HG03432 (cell line): ENCODE measurements at regions not wholly inside any gene's neighbourhood (a gene's known extent, or its start where the extent isn't known, plus 50 kb on each side); places are given as distances from the start of the nearest gene placed in this dataset.
"Not testable (repeated sequence)": the region's sequence is repeated elsewhere in the genome, so short reads cannot be mapped to it uniquely, and the experiment has no call there.

Experiments
- ATAC-seq: cut with Tn5 transposase; IDR thresholded peaks from one replicate; pipeline ENCODE4 v1.9.1; 2021; ENCODE audit warnings: mild to moderate bottlenecking, moderate library complexity; ENCODE audit not compliant: unreplicated experiment

GRCh38 chrX:124426288-124427169, 80.2 kb downstream of the SH2D1A start:
- ATAC-seq, result no peak

DNA sequence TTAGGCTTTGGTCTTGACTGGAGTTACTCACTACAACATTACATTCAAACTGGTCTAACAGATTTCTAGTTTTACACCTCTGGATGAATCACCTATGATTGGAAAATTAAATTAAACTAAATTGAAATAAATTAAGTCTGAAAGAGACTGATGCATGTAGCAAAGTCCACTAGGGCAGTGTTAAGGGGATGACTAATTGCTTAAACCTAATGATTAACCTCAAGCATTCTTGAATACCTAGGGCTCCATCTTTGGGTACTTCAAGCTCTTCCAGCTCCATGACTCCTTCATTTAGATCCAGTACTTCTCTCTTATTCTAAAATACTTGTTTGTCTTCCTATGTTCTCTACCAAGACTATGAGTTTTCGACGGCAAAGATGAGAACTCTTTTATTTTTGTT, 86.8 kb downstream of the SH2D1A start:
- no peak for ATAC-seq

GRCh38 chrX:124435616-124436015, 89.3 kb downstream of the SH2D1A start:
- no peak for ATAC-seq

DNA sequence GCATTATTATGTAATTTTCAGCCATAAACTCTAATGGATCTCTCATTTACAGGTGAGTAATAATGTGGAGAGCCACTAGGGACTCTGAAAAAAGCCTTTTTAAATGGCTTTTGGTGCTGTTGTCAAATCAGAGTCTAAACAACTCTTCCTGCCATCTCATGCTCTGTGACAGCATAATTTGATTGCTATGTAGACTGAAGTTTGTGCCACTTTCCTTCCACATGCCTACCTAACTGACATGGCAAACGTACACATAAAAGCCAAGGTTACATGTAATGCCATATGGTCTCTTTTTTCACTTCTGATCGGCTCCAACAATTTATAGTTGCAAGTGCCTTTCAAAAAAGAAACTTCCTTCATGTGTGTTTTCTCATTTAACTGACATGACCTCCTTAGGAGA, 94.3 kb downstream of the SH2D1A start:
- ATAC-seq, result no peak

DNA sequence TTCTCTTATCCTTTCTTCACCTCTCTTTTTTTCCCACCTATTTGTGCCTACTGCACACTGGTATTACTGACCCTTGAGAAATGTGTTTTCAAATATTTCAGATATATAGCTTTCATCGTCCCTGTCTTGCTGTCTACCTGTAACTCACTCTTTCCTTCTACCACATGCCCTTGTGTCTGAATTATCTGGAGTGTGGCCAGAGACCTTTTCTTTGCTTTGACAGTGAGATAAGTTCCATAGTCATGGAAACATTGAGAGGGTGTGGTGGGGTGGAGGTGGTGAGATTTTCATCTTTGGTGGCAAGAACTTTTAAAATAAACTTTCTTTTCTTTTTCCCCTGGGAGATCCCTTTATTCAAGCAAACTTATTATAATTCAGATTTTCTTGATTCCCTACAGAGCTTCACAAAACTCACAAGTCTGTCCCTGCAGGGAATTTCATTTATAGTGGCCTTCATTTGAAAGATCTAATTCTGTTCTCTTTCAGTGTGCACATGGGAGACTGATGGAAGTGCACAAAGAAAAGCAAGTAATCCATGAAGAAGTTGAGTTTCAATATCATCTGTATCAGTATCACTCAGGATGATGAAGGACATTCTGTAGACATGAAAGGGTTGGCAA, 95.7 kb downstream of the SH2D1A start:
- ATAC-seq, result no peak

- no peak for ATAC-seq
Measured at GRCh38 chrX:124455966-124456365, 109.6 kb downstream of the SH2D1A start.

GRCh38 chrX:124459851-124460250, 113.5 kb downstream of the SH2D1A start:
- ATAC-seq, result not testable (repeated sequence)

- ATAC-seq, result no peak
Measured at GRCh38 chrX:124462931-124463330, 116.6 kb downstream of the SH2D1A start.

- ATAC-seq, result no peak
Measured at GRCh38 chrX:124467202-124467601, 120.8 kb downstream of the SH2D1A start.

- ATAC-seq, result no peak
Measured at GRCh38 chrX:124475358-124475757, 129.0 kb downstream of the SH2D1A start.

GRCh38 chrX:124476562-124476961, 130.2 kb downstream of the SH2D1A start:
- peak; percentile 83 for ATAC-seq

GRCh38 chrX:124478046-124478445, 131.7 kb downstream of the SH2D1A start:
- ATAC-seq, result peak; percentile 55

DNA sequence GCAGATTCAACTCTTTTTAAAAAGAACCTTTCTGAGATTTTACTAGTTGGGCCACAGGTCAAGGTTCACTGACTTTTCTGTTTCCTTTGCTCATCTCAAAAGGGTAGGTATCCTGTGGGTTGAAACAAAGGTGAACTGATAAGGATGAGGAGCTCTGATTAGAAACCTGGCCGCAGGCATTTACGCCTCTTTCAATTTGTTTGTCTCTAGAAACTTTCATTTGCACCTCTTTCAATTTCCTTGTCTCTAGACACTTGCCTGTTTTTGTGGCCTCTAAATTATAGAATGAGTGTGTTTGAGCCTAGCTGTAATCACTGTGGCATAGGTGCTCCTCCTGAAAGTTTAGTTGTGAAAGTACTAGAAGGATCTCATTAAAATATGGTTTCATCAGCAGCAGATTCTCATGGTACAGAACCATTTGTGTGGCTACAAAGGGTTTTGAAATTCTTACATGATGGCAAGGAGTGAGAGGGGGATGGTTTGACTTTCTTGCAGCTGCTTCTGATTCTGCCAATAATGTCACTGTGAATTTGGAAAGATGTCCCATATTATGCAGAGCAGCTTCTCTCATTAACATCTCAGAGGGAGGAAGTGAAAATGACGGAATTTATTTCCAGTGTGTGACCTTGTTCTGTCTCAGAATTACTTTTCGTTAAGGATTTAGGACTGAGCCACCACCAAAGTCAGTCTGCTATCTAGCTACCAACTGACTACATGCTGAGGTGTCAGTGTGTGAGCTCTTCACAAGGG, 142.2 kb downstream of the SH2D1A start:
- peak; percentile 94 for ATAC-seq

DNA sequence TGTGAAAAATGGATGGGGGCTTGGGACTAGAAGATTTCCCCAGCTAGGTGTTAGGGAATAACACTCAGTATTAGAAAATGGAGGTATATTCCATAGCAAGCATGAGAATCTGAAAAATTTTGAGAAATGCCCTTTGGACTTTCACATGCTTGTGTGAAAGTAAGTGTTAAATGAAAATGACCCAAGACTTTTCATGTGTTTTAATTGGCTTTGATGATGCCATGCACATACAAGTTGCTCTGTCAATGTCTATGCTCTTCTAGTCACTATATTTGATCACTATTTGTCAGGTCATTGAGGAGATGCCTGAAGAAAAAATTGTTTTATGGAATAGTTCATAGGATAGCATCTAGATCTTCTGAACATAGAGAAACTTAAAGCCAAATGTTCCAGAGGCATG, 147.6 kb downstream of the SH2D1A start:
- ATAC-seq, result no peak

GRCh38 chrX:124497386-124497785, 151.0 kb downstream of the SH2D1A start:
- no peak for ATAC-seq

DNA sequence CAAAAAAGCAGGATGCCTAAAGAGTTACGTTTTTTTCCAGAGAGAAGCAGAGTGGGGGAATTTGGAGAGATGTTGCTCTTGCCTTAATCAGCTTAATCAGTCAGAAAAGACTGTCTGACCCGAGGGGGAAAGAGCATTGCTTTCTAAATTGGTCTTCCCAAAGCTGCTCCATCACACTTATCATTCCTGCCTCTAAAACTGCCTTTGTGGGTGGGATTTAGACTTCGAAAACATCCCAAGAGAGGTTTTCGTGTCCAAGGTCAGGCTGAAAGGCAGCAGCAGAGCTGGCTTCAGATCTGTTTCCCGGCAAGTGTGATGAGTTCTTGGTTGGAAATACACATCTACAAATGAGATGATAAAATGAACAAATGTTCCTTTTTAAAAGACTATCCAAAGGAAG, 155.2 kb downstream of the SH2D1A start:
- no peak for ATAC-seq

DNA sequence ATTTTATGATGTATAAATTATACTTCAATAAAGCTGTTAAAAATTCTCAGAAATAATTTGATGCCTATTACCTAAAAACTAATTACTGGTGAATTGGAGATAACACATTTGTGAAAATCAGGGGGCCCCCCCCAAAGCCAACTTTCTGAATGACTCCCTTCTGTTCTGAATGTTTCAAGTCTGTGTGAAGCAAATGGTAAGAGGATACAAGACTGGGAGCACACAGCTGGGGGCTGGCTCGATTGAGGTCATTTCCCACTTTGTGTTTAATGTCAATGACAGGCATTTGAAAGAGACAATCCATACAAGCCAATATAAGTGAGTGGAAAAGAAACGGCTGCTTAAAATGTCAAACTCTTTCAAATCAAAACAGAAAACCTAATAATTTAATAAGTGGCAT, 155.8 kb downstream of the SH2D1A start:
- no peak for ATAC-seq

GRCh38 chrX:124502599-124502998, 156.2 kb downstream of the SH2D1A start:
- ATAC-seq, result no peak

- ATAC-seq, result peak; percentile 91
Measured at GRCh38 chrX:124504111-124504983, 158.0 kb downstream of the SH2D1A start.

- ATAC-seq, result no peak
Measured at GRCh38 chrX:124506066-124506465, 159.7 kb downstream of the SH2D1A start.

- ATAC-seq, result no peak
Measured at GRCh38 chrX:124507246-124507645, 160.9 kb downstream of the SH2D1A start.
